ENCODE measurements at regions not wholly inside any gene's neighbourhood (a gene's known extent, or its start where the extent isn't known, plus 50 kb on each side); places are given as distances from the start of the nearest gene placed in this dataset.

GRCh38 chr6:168369786-168370185 lies 50.2 kb upstream of the DACT2 start:
- no peak overlapping the region for H3K27ac ChIP-seq (ENCODE audit: low read depth, low read length)
- H3K9me3 ChIP-seq (ENCODE audit: control insufficient read depth, insufficient read depth, low read length): no peaks in the 10 kb centered on the region
- H3K36me3 ChIP-seq (ENCODE audit: control insufficient read depth, insufficient read depth, low read length): no peaks in the 10 kb centered on the region
- no peak overlapping the region for H3K4me3 ChIP-seq (ENCODE audit: low read depth, low read length)
- peaks cover 10% of the 10 kb centered on the region for H3K4me1 ChIP-seq (ENCODE audit: control insufficient read depth, insufficient read depth, low read length)
- peak in 1 of 6 donors; percentile 75 for DNase-seq (ENCODE audit: low read depth in 4 of 6, low spot score in 6 of 6)
- 63% methylated on average over 1 of the region's 13 CpGs for WGBS (ENCODE audit: insufficient coverage)
- H3K27me3 ChIP-seq (ENCODE audit: control insufficient read depth, insufficient read depth, low read length): no peaks in the 10 kb centered on the region

- Histone ChIP-seq H3K36me3 (ENCODE audit: control insufficient read depth, insufficient read depth, low read length) (no peaks in the 10 kb centered on the region), H3K9me3 (ENCODE audit: control insufficient read depth, insufficient read depth, low read length) (no peaks in the 10 kb centered on the region), H3K27ac (ENCODE audit: low read depth, low read length) (no peak overlapping the region), H3K4me1 (ENCODE audit: control insufficient read depth, insufficient read depth, low read length) (peaks cover 10% of the 10 kb centered on the region), H3K4me3 (ENCODE audit: low read depth, low read length) (no peak overlapping the region), H3K27me3 (ENCODE audit: control insufficient read depth, insufficient read depth, low read length) (no peaks in the 10 kb centered on the region)
- 59% methylated on average over 43 of the region's 43 CpGs for WGBS (ENCODE audit: insufficient coverage)
- DNase-seq (ENCODE audit: low read depth in 4 of 6, low spot score in 6 of 6): peak in 2 of 6 donors; percentile 62 to 75
These were observed 50.9 kb upstream of the DACT2 start for GRCh38 chr6:168370310-168370991.

GRCh38 chr6:168371185-168371584 lies 51.6 kb upstream of the DACT2 start:
- Histone ChIP-seq H3K4me3 (ENCODE audit: low read depth, low read length) (no peak overlapping the region), H3K4me1 (ENCODE audit: control insufficient read depth, insufficient read depth, low read length) (peaks cover 10% of the 10 kb centered on the region), H3K9me3 (ENCODE audit: control insufficient read depth, insufficient read depth, low read length) (no peaks in the 10 kb centered on the region), H3K27me3 (ENCODE audit: control insufficient read depth, insufficient read depth, low read length) (no peaks in the 10 kb centered on the region), H3K36me3 (ENCODE audit: control insufficient read depth, insufficient read depth, low read length) (no peaks in the 10 kb centered on the region), H3K27ac (ENCODE audit: low read depth, low read length) (no peak overlapping the region)
- 88% methylated on average over 10 of the region's 11 CpGs for WGBS (ENCODE audit: insufficient coverage)
- no peak for DNase-seq (ENCODE audit: low read depth in 4 of 6, low spot score in 6 of 6)

- WGBS (ENCODE audit: insufficient coverage): 98% methylated on average over 6 of the region's 6 CpGs
- no peak for DNase-seq (ENCODE audit: low read depth in 4 of 6, low spot score in 6 of 6)
- no peak overlapping the region for H3K27ac ChIP-seq (ENCODE audit: low read depth, low read length)
These were observed 52.0 kb upstream of the DACT2 start for GRCh38 chr6:168371618-168371980.

GRCh38 chr6:168371981-168372711 lies 52.6 kb upstream of the DACT2 start:
- Histone ChIP-seq H3K36me3 (ENCODE audit: control insufficient read depth, insufficient read depth, low read length) (no peaks in the 10 kb centered on the region), H3K4me3 (ENCODE audit: low read depth, low read length) (no peak overlapping the region), H3K27me3 (ENCODE audit: control insufficient read depth, insufficient read depth, low read length) (no peaks in the 10 kb centered on the region), H3K4me1 (ENCODE audit: control insufficient read depth, insufficient read depth, low read length) (peaks cover 15% of the 10 kb centered on the region), H3K9me3 (ENCODE audit: control insufficient read depth, insufficient read depth, low read length) (no peaks in the 10 kb centered on the region), H3K27ac (ENCODE audit: low read depth, low read length) (no peak overlapping the region)
- no peak for DNase-seq (ENCODE audit: low read depth in 4 of 6, low spot score in 6 of 6)
- 95% methylated on average over 21 of the region's 21 CpGs for WGBS (ENCODE audit: insufficient coverage)

More at GRCh38 chr6:168371618-168371980, 52.0 kb upstream of the DACT2 start:
- no peak overlapping the region for H3K4me3 ChIP-seq (ENCODE audit: low read depth, low read length)
- H3K27me3 ChIP-seq (ENCODE audit: control insufficient read depth, insufficient read depth, low read length): no peaks in the 10 kb centered on the region
- H3K36me3 ChIP-seq (ENCODE audit: control insufficient read depth, insufficient read depth, low read length): no peaks in the 10 kb centered on the region
- no peaks in the 10 kb centered on the region for H3K9me3 ChIP-seq (ENCODE audit: control insufficient read depth, insufficient read depth, low read length)
- peaks cover 10% of the 10 kb centered on the region for H3K4me1 ChIP-seq (ENCODE audit: control insufficient read depth, insufficient read depth, low read length)

GRCh38 chr6:168372889-168373288 lies 53.3 kb upstream of the DACT2 start:
- Histone ChIP-seq H3K27ac (ENCODE audit: low read depth, low read length) (no peak overlapping the region), H3K36me3 (ENCODE audit: control insufficient read depth, insufficient read depth, low read length) (no peaks in the 10 kb centered on the region), H3K4me1 (ENCODE audit: control insufficient read depth, insufficient read depth, low read length) (peaks cover 23% of the 10 kb centered on the region), H3K4me3 (ENCODE audit: low read depth, low read length) (no peak overlapping the region), H3K9me3 (ENCODE audit: control insufficient read depth, insufficient read depth, low read length) (no peaks in the 10 kb centered on the region), H3K27me3 (ENCODE audit: control insufficient read depth, insufficient read depth, low read length) (no peaks in the 10 kb centered on the region)
- no peak for DNase-seq (ENCODE audit: low read depth in 4 of 6, low spot score in 6 of 6)
- 50% methylated on average over 1 of the region's 16 CpGs for WGBS (ENCODE audit: insufficient coverage)

GRCh38 chr6:168373389-168373788 lies 53.8 kb upstream of the DACT2 start:
- DNase-seq (ENCODE audit: low read depth in 4 of 6, low spot score in 6 of 6): no peak
- H3K27ac ChIP-seq (ENCODE audit: low read depth, low read length): no peak overlapping the region
- no peaks in the 10 kb centered on the region for H3K9me3 ChIP-seq (ENCODE audit: control insufficient read depth, insufficient read depth, low read length)
- H3K4me3 ChIP-seq (ENCODE audit: low read depth, low read length): no peak overlapping the region
- 94% methylated on average over 6 of the region's 7 CpGs for WGBS (ENCODE audit: insufficient coverage)
- no peaks in the 10 kb centered on the region for H3K27me3 ChIP-seq (ENCODE audit: control insufficient read depth, insufficient read depth, low read length)
- H3K36me3 ChIP-seq (ENCODE audit: control insufficient read depth, insufficient read depth, low read length): no peaks in the 10 kb centered on the region
- H3K4me1 ChIP-seq (ENCODE audit: control insufficient read depth, insufficient read depth, low read length): peaks cover 24% of the 10 kb centered on the region

- Histone ChIP-seq H3K27me3 (ENCODE audit: control insufficient read depth, insufficient read depth, low read length) (no peaks in the 10 kb centered on the region), H3K4me1 (ENCODE audit: control insufficient read depth, insufficient read depth, low read length) (peaks cover 24% of the 10 kb centered on the region), H3K4me3 (ENCODE audit: low read depth, low read length) (no peak overlapping the region), H3K27ac (ENCODE audit: low read depth, low read length) (no peak overlapping the region), H3K36me3 (ENCODE audit: control insufficient read depth, insufficient read depth, low read length) (no peaks in the 10 kb centered on the region), H3K9me3 (ENCODE audit: control insufficient read depth, insufficient read depth, low read length) (no peaks in the 10 kb centered on the region)
- no peak for DNase-seq (ENCODE audit: low read depth in 4 of 6, low spot score in 6 of 6)
- WGBS (ENCODE audit: insufficient coverage): 85% methylated on average over 7 of the region's 13 CpGs
These were observed 54.5 kb upstream of the DACT2 start for GRCh38 chr6:168374051-168374502.

GRCh38 chr6:168374541-168375071 lies 55.0 kb upstream of the DACT2 start:
- Histone ChIP-seq H3K36me3 (ENCODE audit: control insufficient read depth, insufficient read depth, low read length) (no peaks in the 10 kb centered on the region), H3K9me3 (ENCODE audit: control insufficient read depth, insufficient read depth, low read length) (no peaks in the 10 kb centered on the region), H3K27ac (ENCODE audit: low read depth, low read length) (no peak overlapping the region), H3K4me3 (ENCODE audit: low read depth, low read length) (no peak overlapping the region), H3K27me3 (ENCODE audit: control insufficient read depth, insufficient read depth, low read length) (no peaks in the 10 kb centered on the region), H3K4me1 (ENCODE audit: control insufficient read depth, insufficient read depth, low read length) (peaks cover 23% of the 10 kb centered on the region)
- WGBS (ENCODE audit: insufficient coverage): 93% methylated on average over 13 of the region's 15 CpGs
- no peak for DNase-seq (ENCODE audit: low read depth in 4 of 6, low spot score in 6 of 6)

GRCh38 chr6:168376120-168376519 lies 56.5 kb upstream of the DACT2 start:
- no peak for DNase-seq (ENCODE audit: low read depth in 4 of 6, low spot score in 6 of 6)
- Histone ChIP-seq H3K27ac (ENCODE audit: low read depth, low read length) (no peak overlapping the region), H3K9me3 (ENCODE audit: control insufficient read depth, insufficient read depth, low read length) (no peaks in the 10 kb centered on the region), H3K4me3 (ENCODE audit: low read depth, low read length) (no peak overlapping the region), H3K36me3 (ENCODE audit: control insufficient read depth, insufficient read depth, low read length) (no peaks in the 10 kb centered on the region), H3K4me1 (ENCODE audit: control insufficient read depth, insufficient read depth, low read length) (peaks cover 13% of the 10 kb centered on the region), H3K27me3 (ENCODE audit: control insufficient read depth, insufficient read depth, low read length) (no peaks in the 10 kb centered on the region)
- WGBS (ENCODE audit: insufficient coverage): 100% methylated on average over 1 of the region's 9 CpGs
